NCI-H2081 (cell line): ENCODE measurements at regions not wholly inside any gene's neighbourhood (a gene's known extent, or its start where the extent isn't known, plus 50 kb on each side); places are given as distances from the start of the nearest gene placed in this dataset.
"Not testable (repeated sequence)": the region's sequence is repeated elsewhere in the genome, so short reads cannot be mapped to it uniquely, and the experiment has no call there.

Source experiments
- DNase-seq, 2 experiments: peaks; one replicate each; lab custom pipeline; 2025; lab: John Stamatoyannopoulos, UW

DNA sequence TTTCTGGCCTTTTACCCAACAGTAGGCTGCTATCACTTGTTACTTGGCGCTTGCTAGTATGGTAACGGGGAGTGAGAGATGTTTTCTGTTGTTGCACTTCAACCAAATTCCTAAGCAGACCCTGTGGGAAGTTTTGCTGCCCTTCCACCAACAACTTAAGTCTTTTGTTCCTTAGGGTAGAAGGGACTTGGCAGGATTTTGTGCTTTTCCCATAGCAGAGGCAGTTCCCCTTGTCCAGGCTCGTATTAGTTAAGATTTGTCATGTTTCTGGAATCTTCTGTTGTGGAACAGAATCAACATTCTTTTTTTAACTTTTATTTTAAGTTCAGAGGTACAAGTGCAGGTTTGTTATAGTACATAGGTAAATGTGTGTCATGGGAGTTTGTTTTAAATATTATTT is 73.2 kb upstream of the SGIP1 start:
- DNase-seq: no peak

DNA sequence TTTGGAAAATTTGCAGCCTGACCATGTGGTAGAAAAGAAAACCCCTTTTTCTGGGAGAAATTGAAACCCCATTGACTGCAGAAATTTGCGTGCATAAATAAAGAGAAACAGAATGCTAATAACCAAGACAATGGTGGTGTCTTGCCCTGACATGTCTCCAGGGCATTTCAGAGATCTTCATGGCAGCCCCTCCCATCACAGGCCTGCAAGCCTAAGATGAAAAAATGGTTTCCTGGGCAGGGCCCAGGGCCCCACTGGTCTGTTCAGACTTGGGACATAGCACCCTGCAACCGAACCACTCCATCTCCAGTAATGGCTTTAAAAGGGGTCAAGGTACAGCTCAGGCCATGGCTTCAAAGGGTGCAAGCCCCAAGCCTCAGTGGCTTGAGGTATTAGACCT is 71.6 kb upstream of the SGIP1 start:
- no peak for DNase-seq

DNA sequence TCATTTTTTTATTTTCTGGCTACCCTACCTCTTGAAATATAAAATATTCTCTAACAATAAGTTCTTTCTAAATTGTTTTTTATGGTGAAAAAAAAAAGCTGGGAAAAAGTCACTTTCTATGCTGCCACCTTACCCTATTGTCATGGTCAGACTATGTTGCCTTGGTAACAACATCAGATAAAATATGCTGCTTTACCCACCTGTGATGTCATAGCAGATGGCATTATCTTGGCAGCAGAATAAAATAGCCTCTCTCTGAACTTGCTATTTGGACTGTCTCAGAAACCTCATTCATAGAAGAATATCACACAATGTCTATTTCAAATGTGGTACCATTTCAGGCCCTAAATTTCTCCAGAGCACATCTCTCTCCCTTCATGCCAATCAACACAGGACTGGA is 69.6 kb upstream of the SGIP1 start:
- no peak for DNase-seq

DNA sequence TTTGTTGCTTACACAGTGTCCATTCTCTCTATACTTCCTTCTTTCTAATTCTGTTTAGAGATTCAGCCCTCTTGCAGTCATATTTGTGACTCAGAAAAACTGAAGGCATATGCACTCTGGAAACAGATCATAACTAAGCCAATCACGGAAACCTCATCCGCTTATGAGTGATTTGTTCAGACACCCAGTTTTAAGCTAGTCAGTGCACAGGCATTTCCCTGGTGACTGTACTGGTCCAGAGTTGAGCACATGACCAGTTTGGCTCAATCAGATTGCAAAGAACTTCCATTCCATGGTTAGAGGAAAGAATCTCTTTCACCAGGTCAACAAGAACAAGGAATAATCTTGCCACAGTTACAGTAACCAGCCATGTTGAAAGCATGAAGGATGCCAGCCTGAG is 69.2 kb upstream of the SGIP1 start:
- no peak for DNase-seq

DNA sequence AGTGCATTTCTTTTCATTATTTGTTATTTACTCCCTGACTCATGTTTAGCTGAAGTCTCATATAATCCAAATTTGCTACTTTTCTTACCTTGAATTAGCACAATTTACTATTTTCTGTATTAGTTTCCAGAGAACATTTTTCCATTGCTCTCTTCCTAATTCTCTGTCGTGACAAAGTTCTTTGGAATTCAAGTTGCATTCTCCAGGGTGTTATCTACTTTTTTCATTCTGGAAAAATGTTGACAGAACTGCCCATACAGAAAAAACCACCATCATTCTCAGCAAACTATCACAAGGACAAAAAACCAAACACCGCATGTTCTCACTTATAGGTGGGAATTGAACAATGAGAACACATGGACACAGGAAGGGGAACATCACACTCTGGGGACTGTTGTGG is 67.3 kb upstream of the SGIP1 start:
- DNase-seq: not testable (repeated sequence)

DNA sequence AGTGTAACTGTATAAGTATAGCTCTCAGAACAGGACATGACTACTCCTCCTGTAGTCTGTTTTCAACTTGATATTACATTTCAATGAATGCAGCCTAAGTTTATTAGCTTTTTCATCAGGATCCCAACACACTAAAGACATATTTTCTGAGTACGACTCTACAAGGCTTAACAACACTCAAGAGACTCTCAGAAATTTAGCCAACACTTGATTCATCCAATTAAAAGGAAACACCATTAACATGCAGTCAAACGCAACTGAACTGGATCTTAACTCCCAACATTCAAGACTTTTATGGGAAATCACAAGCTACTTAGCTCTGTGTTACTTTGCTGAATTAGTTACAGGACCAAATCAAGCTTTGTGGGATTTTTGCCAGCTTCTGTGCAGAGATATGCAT is 65.2 kb upstream of the SGIP1 start:
- no peak for DNase-seq

DNA sequence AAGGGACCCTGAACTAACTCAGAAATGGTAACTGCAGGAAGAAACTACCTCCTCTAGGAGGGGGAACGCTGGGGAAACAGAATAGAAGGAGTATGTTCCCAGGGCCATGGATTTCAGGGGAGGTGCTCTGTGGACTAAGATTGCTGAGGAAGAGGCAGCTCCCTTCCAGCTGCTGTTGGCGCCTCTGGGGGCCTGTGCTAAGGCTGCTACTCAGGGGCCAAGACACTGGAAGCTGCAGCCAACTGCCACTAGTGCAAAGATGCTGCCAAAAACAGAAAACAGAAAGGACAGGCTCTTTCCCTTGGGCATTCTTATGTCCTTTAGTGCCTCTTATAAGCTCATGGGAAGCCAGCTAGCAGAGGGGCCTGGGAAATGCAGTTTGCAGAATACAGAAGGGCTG is 58.0 kb upstream of the SGIP1 start:
- no peak for DNase-seq

DNA sequence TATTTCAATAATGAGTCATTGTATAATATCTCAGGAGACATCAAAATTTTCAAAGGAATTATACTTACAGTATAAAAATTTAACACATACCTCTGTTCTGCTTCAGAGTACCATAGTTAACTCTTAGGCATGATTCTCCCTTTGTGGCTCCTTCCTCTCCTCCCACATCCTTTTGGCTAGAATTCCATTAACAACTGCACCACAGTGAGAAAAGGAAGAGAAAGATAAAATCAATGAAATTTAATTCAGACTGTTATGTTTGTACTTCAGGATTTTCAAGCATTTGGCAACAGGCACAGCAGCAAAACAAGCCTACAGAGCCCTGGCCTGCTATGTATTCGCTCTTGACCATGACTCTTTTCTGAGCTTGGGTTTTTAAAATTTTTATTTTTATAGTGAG is 57.2 kb upstream of the SGIP1 start:
- no peak for DNase-seq

DNA sequence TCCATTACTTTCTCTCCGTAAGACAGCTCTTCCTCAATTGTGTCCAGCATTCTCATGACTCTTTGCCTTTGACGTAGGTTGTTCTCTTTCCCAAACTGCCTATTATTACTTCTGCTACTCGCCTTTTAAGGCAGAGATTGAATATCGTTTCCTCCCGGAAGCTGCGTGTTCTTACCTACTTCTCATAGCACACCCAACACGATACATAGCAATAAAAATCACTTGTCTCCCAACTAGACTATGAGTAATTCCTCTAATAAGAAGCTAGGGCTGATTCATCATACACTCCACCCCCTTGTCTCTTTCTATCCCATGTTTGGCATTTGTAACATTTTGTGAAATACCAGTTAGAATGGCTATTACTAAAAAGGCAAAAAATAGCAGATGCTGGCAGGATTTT is 55.8 kb upstream of the SGIP1 start:
- no peak for DNase-seq

DNA sequence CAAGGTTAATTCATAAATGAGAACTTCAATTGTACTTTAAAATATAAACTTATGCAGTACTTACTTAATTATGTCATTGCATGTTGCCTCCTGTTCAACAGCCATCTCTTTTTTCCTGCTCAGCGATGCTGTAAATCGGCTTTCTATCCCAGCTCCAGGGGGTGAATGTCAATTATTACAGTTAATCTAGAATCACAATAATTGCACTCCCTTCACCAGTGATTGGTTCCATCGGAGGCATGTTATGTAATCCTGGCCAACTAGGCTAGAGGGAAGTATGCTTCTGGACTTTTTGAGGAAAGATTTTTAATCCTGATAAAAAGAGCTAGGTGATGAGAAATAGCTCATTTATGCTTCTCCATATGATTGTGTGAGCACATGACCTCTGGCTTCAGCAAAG is 53.8 kb upstream of the SGIP1 start:
- DNase-seq: peak; percentile 15 to 44

DNA sequence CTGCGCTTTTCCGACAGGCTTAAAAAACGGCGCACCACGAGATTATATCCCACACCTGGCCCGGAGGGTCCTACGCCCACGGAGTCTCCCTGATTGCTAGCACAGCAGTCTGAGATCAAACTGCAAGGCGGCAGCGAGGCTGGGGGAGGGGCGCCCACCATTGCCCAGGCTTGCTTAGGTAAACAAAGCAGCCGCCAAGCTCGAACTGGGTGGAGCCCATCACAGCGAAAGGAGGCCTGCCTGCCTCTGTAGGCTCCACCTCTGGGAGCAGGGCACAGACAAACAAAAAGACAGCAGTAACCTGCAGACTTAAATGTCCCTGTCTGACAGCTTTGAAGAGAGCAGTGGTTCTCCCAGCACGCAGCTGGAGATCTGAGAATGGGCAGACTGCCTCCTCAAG is 52.7 kb upstream of the SGIP1 start:
- DNase-seq: peak; percentile 67 to 78
